D721Med (cell line): ENCODE measurements at regions not wholly inside any gene's neighbourhood (a gene's known extent, or its start where the extent isn't known, plus 50 kb on each side); places are given as distances from the start of the nearest gene placed in this dataset.

Source experiments
- DNase-seq: peaks from one replicate; pipeline ENCODE4 v3.0.0; 2011; ENCODE audit warnings: low spot score; ENCODE audit not compliant: insufficient read length
- FAIRE-seq: peaks from 2 replicates; lab custom pipeline; 2011; peaks lifted over from hg19 to GRCh38; lab: Jason Lieb, UNC
- CTCF ChIP-seq: IDR thresholded peaks from 2 replicates; pipeline ENCODE4 v1.5.1; 2012; ENCODE audit warnings: mild to moderate bottlenecking, control low read depth; ENCODE audit not compliant: insufficient read depth; ENCODE audit errors: missing control alignments

GRCh38 chr15:31276596-31277298 is 49.9 kb upstream of the KLF13 start:
- DNase-seq: no peak
- TF ChIP-seq CTCF: no peak
- no peak for FAIRE-seq
